Neural cell (in vitro differentiated cells): ENCODE measurements at regions not wholly inside any gene's neighbourhood (a gene's known extent, or its start where the extent isn't known, plus 50 kb on each side); places are given as distances from the start of the nearest gene placed in this dataset.

Experiments used
- TAF1 ChIP-seq: IDR thresholded peaks from 2 replicates; pipeline ENCODE4 v1.6.1; 2012; ENCODE audit warnings: low read depth
- TF ChIP-seq, protein P1 (sequence below): fragments of 450-650 bp; IDR thresholded peaks from 2 replicates; pipeline ENCODE4 v1.5.1; 2014; ENCODE audit warnings: antibody characterized with exemption, mild to moderate bottlenecking, moderate library complexity; ENCODE audit not compliant: poor library complexity, severe bottlenecking

- TF ChIP-seq, protein P1, sequence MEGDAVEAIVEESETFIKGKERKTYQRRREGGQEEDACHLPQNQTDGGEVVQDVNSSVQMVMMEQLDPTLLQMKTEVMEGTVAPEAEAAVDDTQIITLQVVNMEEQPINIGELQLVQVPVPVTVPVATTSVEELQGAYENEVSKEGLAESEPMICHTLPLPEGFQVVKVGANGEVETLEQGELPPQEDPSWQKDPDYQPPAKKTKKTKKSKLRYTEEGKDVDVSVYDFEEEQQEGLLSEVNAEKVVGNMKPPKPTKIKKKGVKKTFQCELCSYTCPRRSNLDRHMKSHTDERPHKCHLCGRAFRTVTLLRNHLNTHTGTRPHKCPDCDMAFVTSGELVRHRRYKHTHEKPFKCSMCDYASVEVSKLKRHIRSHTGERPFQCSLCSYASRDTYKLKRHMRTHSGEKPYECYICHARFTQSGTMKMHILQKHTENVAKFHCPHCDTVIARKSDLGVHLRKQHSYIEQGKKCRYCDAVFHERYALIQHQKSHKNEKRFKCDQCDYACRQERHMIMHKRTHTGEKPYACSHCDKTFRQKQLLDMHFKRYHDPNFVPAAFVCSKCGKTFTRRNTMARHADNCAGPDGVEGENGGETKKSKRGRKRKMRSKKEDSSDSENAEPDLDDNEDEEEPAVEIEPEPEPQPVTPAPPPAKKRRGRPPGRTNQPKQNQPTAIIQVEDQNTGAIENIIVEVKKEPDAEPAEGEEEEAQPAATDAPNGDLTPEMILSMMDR, result no peak
- TF ChIP-seq TAF1, result no peak
Observed at GRCh38 chr2:226407135-226407534, 392.5 kb downstream of the IRS1 start.
